ENCODE measurements at regions not wholly inside any gene's neighbourhood (a gene's known extent, or its start where the extent isn't known, plus 50 kb on each side); places are given as distances from the start of the nearest gene placed in this dataset.
"Not testable (repeated sequence)": the region's sequence is repeated elsewhere in the genome, so short reads cannot be mapped to it uniquely, and the experiment has no call there.

- no peak overlapping the region for H3K27ac Mint-ChIP-seq
- no peaks in the 10 kb centered on the region for H3K4me1 Mint-ChIP-seq
- no peak for DNase-seq (ENCODE audit: low spot score in 2 of 2)
- no peak overlapping the region for H3K4me3 Mint-ChIP-seq
- peaks cover 3% of the 10 kb centered on the region for H3K9me3 Mint-ChIP-seq
- ATAC-seq (ENCODE audit: low read depth) = no peak
- peaks cover 2% of the 10 kb centered on the region for H3K27me3 Mint-ChIP-seq
- H3K36me3 Mint-ChIP-seq = no peaks in the 10 kb centered on the region
Observed at GRCh38 chr5:144048259-144048856, 122.1 kb downstream of the YIPF5 start.

- not testable (repeated sequence) for H3K27ac Mint-ChIP-seq; DNase-seq (ENCODE audit: low spot score in 2 of 2); H3K4me1 Mint-ChIP-seq; ATAC-seq (ENCODE audit: low read depth); H3K36me3 Mint-ChIP-seq; H3K9me3 Mint-ChIP-seq; H3K4me3 Mint-ChIP-seq; H3K27me3 Mint-ChIP-seq
Observed at GRCh38 chr5:144055391-144055790, 115.1 kb downstream of the YIPF5 start.

DNA sequence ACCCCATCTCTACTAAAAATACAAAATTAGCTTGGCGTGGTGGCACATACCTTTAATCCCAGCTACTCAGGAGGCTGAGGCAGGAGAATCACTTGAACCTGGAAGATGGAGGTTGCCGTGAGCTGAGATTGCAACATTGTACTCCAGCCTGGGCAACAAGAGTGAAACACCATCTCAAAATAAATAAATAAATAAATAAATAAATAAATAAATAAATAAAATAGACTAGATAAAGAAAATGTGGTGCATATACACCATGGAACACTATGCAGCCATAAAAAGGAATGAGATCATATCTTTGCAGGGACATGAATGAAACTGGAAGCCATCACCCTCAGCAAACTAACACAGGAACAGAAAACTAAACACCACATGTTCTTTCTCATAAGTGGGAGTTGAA lies 110.4 kb downstream of the YIPF5 start:
- not testable (repeated sequence) for DNase-seq (ENCODE audit: low spot score in 2 of 2); H3K27me3 Mint-ChIP-seq; H3K27ac Mint-ChIP-seq; H3K4me3 Mint-ChIP-seq; H3K9me3 Mint-ChIP-seq; H3K4me1 Mint-ChIP-seq; ATAC-seq (ENCODE audit: low read depth); H3K36me3 Mint-ChIP-seq

DNA sequence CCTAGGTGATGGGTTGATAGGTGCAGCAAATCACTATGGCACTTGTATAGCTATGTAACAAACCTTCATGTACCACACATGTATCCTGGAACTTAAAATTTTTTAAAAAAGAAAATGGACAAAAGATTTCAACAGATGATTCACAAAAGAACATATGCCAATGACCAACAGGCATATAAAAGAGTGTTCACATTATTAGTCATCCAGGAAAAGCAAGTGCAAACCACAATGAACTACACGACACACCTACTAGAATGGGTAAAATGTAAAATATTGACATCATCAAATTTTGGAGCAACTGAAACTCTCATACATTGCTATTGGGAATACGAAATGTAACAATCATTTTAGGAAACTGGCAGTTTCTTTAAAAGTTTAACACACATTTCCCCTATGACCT lies 109.9 kb downstream of the YIPF5 start:
- Mint-ChIP-seq H3K27ac (no peak overlapping the region), H3K4me1 (no peaks in the 10 kb centered on the region), H3K27me3 (peaks cover 1% of the 10 kb centered on the region), H3K9me3 (peaks cover 9% of the 10 kb centered on the region), H3K36me3 (no peaks in the 10 kb centered on the region), H3K4me3 (no peak overlapping the region)
- ATAC-seq (ENCODE audit: low read depth) (no peak), DNase-seq (ENCODE audit: low spot score in 2 of 2) (no peak)

DNA sequence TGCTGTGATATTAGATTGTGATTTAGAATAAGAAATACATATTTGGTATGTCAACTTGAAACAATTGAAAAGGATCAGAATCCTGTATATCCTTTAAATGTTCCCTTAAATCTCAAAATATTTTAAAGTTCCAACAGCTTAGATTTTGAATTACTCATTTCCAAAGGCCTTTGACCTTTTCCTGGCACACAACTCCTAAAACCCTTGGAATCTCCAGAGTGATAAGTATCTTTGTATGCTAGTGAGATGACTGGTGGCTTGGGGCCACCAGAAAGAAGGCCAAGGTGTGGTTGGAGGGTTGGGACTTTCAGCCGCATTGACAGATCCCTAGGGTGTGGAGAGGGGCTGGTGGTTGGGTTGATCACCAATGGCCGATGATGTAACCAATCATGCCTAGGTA lies 104.7 kb downstream of the YIPF5 start:
- no peaks in the 10 kb centered on the region for H3K27me3 Mint-ChIP-seq
- H3K9me3 Mint-ChIP-seq = peaks cover 2% of the 10 kb centered on the region
- H3K4me3 Mint-ChIP-seq = no peak overlapping the region
- DNase-seq (ENCODE audit: low spot score in 2 of 2) = no peak
- H3K27ac Mint-ChIP-seq = no peak overlapping the region
- H3K36me3 Mint-ChIP-seq = no peaks in the 10 kb centered on the region
- H3K4me1 Mint-ChIP-seq = no peaks in the 10 kb centered on the region
- no peak for ATAC-seq (ENCODE audit: low read depth)

DNA sequence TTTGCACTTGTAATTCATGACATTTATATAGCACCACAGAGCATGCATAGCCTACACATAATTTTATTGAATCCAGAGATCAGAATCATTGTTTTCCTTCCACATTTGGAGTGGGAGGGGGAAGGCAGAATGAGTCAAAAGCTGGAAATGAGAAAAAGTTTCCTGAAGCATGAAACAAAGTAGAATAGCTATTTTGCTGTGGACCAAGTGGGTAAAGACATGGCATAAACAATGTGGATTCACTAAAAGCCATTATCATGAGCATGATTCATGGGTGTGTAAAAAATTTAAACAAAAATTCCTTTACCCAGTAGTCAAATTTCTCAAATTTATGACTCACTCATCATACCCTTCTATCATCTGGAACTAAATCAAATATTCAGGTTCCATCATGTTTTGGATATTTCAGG lies 97.9 kb downstream of the YIPF5 start:
- Mint-ChIP-seq H3K4me3 (no peak overlapping the region), H3K9me3 (peaks cover 3% of the 10 kb centered on the region), H3K27me3 (peaks cover 6% of the 10 kb centered on the region), H3K36me3 (no peaks in the 10 kb centered on the region), H3K27ac (no peak overlapping the region), H3K4me1 (no peaks in the 10 kb centered on the region)
- DNase-seq (ENCODE audit: low spot score in 2 of 2) = no peak
- ATAC-seq (ENCODE audit: low read depth) = no peak

DNA sequence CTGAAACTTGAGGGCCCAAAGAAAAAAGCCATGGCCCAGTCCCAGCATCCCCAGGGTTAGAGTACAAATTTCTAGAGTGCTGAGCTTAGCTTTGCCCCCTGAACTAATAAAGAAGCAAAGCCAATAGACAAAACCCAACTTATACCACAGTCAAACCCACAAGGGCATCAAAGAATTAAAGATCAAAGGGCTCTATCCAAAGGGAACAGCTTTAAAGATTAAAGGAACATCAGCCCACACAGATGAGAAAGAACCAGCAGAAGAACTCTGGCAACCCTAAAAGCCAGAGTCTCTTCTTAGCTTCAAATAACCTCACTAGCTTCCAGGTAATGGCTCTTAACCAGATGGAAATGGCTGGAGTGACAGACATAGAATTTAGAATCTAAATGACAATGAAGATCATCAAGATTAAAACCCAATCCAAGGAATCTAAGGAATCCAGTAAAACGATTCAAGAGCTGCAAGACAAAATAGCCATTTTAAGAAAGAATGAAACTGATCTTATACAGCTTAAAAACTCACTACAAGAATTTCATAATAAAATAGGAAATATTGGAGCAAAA lies 93.9 kb downstream of the YIPF5 start:
- H3K4me1 Mint-ChIP-seq = no peaks in the 10 kb centered on the region
- ATAC-seq (ENCODE audit: low read depth) (no peak), DNase-seq (ENCODE audit: low spot score in 2 of 2) (no peak)
- no peak overlapping the region for H3K27ac Mint-ChIP-seq
- peaks cover 6% of the 10 kb centered on the region for H3K27me3 Mint-ChIP-seq
- H3K4me3 Mint-ChIP-seq = no peak overlapping the region
- peaks cover 9% of the 10 kb centered on the region for H3K9me3 Mint-ChIP-seq
- no peaks in the 10 kb centered on the region for H3K36me3 Mint-ChIP-seq

DNA sequence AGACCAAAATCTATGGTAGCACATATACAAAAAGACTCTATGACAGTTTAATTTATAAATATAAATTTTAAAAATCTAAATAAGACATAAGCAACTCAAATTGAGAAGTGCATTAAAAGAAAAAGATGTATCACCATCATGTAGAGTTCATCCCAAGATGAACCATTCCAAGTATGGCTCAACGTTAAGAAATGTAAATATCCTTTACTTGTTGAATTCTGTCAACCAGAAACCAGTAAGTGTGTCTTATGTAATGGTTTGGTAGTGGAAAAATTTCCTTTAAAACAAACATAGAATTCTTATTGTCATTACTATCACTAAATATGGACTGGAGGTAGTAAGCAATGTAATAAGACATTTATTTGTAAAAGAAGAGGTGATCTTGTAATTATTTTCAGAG lies 87.3 kb downstream of the YIPF5 start:
- Mint-ChIP-seq H3K27ac (no peak overlapping the region), H3K27me3 (no peaks in the 10 kb centered on the region), H3K4me1 (no peaks in the 10 kb centered on the region), H3K4me3 (no peak overlapping the region), H3K9me3 (peaks cover 10% of the 10 kb centered on the region), H3K36me3 (no peaks in the 10 kb centered on the region)
- no peak for DNase-seq (ENCODE audit: low spot score in 2 of 2)
- ATAC-seq (ENCODE audit: low read depth) = no peak

DNA sequence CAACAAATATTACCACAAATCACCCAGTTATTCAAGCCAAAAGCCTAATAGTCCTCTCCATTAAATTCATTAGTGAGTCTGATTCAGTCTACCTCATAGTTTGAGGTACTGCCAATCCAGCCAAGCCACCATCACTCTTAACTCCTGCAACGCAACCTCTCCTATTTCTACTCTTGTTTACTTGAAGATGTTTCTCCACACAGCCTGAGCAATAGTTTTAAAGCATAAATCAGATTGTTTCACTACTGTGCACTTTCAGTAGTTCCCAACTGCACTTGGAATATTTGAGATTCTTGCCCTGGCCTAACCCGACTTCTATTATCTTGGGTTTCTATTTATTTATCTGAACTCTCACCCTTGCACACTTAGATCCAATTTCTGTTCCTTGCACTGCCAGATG lies 85.5 kb downstream of the YIPF5 start:
- H3K4me1 Mint-ChIP-seq = peaks cover 11% of the 10 kb centered on the region
- no peaks in the 10 kb centered on the region for H3K36me3 Mint-ChIP-seq
- H3K4me3 Mint-ChIP-seq = no peak overlapping the region
- no peaks in the 10 kb centered on the region for H3K27me3 Mint-ChIP-seq
- no peak for DNase-seq (ENCODE audit: low spot score in 2 of 2)
- ATAC-seq (ENCODE audit: low read depth) = no peak
- no peak overlapping the region for H3K27ac Mint-ChIP-seq
- H3K9me3 Mint-ChIP-seq = peaks cover 5% of the 10 kb centered on the region

- DNase-seq (ENCODE audit: low spot score in 2 of 2) = no peak
- H3K4me3 Mint-ChIP-seq = no peak overlapping the region
- H3K27ac Mint-ChIP-seq = no peak overlapping the region
- peaks cover 5% of the 10 kb centered on the region for H3K9me3 Mint-ChIP-seq
- peaks cover 11% of the 10 kb centered on the region for H3K4me1 Mint-ChIP-seq
- H3K36me3 Mint-ChIP-seq = no peaks in the 10 kb centered on the region
- ATAC-seq (ENCODE audit: low read depth) = no peak
- H3K27me3 Mint-ChIP-seq = no peaks in the 10 kb centered on the region
Observed at GRCh38 chr5:144085381-144085780, 85.1 kb downstream of the YIPF5 start.

DNA sequence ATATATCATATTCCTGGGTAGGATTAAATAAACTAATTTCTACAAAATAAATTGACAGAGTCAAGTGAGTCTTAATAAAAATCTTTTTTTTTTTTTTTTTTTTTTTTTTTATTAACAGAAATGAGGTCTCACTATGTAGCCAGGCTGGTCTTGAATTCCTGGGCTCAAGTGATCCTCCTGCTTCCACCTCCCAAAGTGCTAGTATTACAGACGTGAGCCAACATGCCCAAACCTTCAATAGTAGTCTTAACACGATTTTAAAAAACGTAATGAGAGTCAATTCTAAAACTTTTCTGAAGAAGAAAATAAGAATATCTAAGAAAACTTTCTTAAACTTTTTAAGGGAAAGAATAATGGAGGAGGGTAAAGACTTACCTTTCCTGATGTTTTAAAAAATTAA lies 84.2 kb downstream of the YIPF5 start:
- DNase-seq (ENCODE audit: low spot score in 2 of 2) (no peak), ATAC-seq (ENCODE audit: low read depth) (no peak)
- H3K9me3 Mint-ChIP-seq = peaks cover 5% of the 10 kb centered on the region
- peaks cover 11% of the 10 kb centered on the region for H3K4me1 Mint-ChIP-seq
- no peaks in the 10 kb centered on the region for H3K27me3 Mint-ChIP-seq
- no peak overlapping the region for H3K27ac Mint-ChIP-seq
- no peak overlapping the region for H3K4me3 Mint-ChIP-seq
- H3K36me3 Mint-ChIP-seq = no peaks in the 10 kb centered on the region

GRCh38 chr5:144087576-144087975 lies 82.9 kb downstream of the YIPF5 start:
- Mint-ChIP-seq H3K9me3 (no peaks in the 10 kb centered on the region), H3K27ac (no peak overlapping the region), H3K4me3 (no peak overlapping the region), H3K36me3 (no peaks in the 10 kb centered on the region), H3K4me1 (peaks cover 11% of the 10 kb centered on the region), H3K27me3 (no peaks in the 10 kb centered on the region)
- DNase-seq (ENCODE audit: low spot score in 2 of 2) (no peak), ATAC-seq (ENCODE audit: low read depth) (no peak)

GRCh38 chr5:144088206-144089064 lies 82.0 kb downstream of the YIPF5 start:
- ATAC-seq (ENCODE audit: low read depth) = no peak
- Mint-ChIP-seq H3K4me3 (no peak overlapping the region), H3K4me1 (peaks cover 15% of the 10 kb centered on the region), H3K9me3 (no peaks in the 10 kb centered on the region), H3K27ac (no peak overlapping the region), H3K36me3 (no peaks in the 10 kb centered on the region), H3K27me3 (no peaks in the 10 kb centered on the region)
- no peak for DNase-seq (ENCODE audit: low spot score in 2 of 2)

- Mint-ChIP-seq H3K36me3 (no peaks in the 10 kb centered on the region), H3K4me3 (no peak overlapping the region), H3K27me3 (no peaks in the 10 kb centered on the region), H3K9me3 (no peaks in the 10 kb centered on the region), H3K27ac (peak overlapping the region; percentile 42), H3K4me1 (peaks cover 19% of the 10 kb centered on the region)
- ATAC-seq (ENCODE audit: low read depth) (peak; percentile 49), DNase-seq (ENCODE audit: low spot score in 2 of 2) (no peak)
Observed at GRCh38 chr5:144089401-144090021, 80.9 kb downstream of the YIPF5 start.
